ENCODE measurements at regions not wholly inside any gene's neighbourhood (a gene's known extent, or its start where the extent isn't known, plus 50 kb on each side); places are given as distances from the start of the nearest gene placed in this dataset.

DNA sequence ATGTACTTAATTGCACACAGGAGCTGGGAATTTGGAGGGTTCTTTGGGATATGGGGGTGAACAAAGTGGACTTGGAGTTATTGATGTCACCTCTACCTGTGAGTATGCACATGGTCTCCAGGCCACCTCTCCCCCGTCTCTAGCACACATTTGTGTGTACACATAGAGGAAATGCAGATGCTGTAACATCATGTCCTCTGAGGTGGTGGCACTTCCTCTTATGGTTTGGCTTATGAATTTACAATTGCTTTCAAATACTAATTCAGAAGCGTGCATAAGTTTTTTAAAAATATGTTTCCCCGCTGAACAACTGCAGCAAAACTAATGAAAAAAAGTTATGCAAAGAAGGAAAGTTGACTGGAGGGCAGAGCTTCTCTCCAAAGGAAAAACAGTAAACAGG, 152.0 kb upstream of the TENM4 start:
- Histone ChIP-seq H3K9me3 (replicated peaks; ENCODE audit: control insufficient read depth, insufficient read depth, low read length) (no peaks in the 10 kb centered on the region), H3K4me2 (ENCODE audit: control insufficient read depth, insufficient read depth) (no peak overlapping the region), H3K27me3 (replicated peaks in 1 of 2; ENCODE audit: control insufficient read depth in 2 of 2, insufficient read depth in 2 of 2, low read length in 1 of 2) (no peaks in the 10 kb centered on the region; a peak in 1 of 4 replicates), H3K79me2 (ENCODE audit: control insufficient read depth, insufficient read depth, low read length) (no peaks in the 10 kb centered on the region), H3K4me3 (no peak overlapping the region), H2AFZ (ENCODE audit: control insufficient read depth, low read depth, low read length) (no peak overlapping the region), H3K36me3 (ENCODE audit: control insufficient read depth in 2 of 2, insufficient read depth in 2 of 2, low read length in 1 of 2) (no peaks in the 10 kb centered on the region), H3K4me1 (ENCODE audit: control insufficient read depth, insufficient read depth, low read length) (no peaks in the 10 kb centered on the region), H3K27ac (ENCODE audit: control insufficient read depth, insufficient read depth) (no peak overlapping the region), H3K9ac (ENCODE audit: control insufficient read depth, insufficient read depth, low read length) (no peak overlapping the region), H4K20me1 (ENCODE audit: control insufficient read depth, insufficient read depth) (no peaks in the 10 kb centered on the region)
- in situ Hi-C loops (cut with MboI) (no loop called here), intact Hi-C loops (cut with micrococcal nuclease; ENCODE audit: unreplicated experiment) (no loop called here)
- 4% methylated on average over 3 of the region's 3 CpGs for WGBS (ENCODE audit: insufficient coverage, insufficient replicate concordance, low lambda C conversion rate, missing lambda C conversion rate)
- ATAC-seq (no peak), DNase-seq (ENCODE audit: low read depth, low spot score) (no peak), FAIRE-seq (no peak)
- CTCF ChIA-PET: interaction anchor here (0.9 kb wide), 1 partner anchor 11 kb away, joined by 3 read pairs; no protein-coding TSS in a partner anchor
- POLR2A ChIA-PET: no interaction called here
- RAD21 ChIA-PET (ENCODE audit: unreplicated experiment): no interaction called here
- TF ChIP-seq BRCA1 (IDR thresholded peaks at IDR 0.05; ENCODE audit: low read depth, low read length) (no peak), SPI1 (IDR thresholded peaks at IDR 0.05; ENCODE audit: borderline replicate concordance, insufficient read depth, low read depth, low read length) (peak; percentile 33; the same call in 1 of the 2 replicates), TCF12 (IDR thresholded peaks at IDR 0.05; ENCODE audit: low read depth, low read length) (no peak)
- BruUV-seq (replicated peaks): no TSS peak
- SMC1A ChIA-PET (ENCODE audit: uncharacterized antibody, unreplicated experiment): interaction anchor here (0.9 kb wide), 1 partner anchor 15 kb away, joined by 3 read pairs; no protein-coding TSS in a partner anchor

DNA sequence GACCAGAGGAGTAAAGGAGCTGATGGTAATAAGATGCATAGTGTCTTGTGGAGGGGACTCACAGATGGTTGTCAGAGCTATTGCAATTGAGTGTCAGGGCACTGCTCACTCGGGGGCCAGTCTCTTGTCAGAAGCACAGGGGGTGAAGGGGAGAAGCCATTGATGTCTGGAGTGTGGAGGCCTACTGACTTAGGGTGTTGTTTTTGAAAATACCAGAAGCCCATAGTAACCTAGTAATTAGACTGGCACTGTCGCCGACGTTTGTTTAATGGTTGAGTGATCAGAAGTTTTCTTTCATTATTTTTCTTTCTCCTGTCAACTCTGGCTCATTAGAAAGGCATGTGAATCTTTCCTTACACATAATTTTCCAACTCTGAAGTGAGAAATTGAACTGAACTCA, 151.6 kb upstream of the TENM4 start:
- Histone ChIP-seq H3K9me3 (replicated peaks; ENCODE audit: control insufficient read depth, insufficient read depth, low read length) (no peaks in the 10 kb centered on the region), H3K4me2 (ENCODE audit: control insufficient read depth, insufficient read depth) (no peak overlapping the region), H3K4me1 (ENCODE audit: control insufficient read depth, insufficient read depth, low read length) (no peaks in the 10 kb centered on the region), H3K4me3 (no peak overlapping the region), H4K20me1 (ENCODE audit: control insufficient read depth, insufficient read depth) (no peaks in the 10 kb centered on the region), H3K79me2 (ENCODE audit: control insufficient read depth, insufficient read depth, low read length) (no peaks in the 10 kb centered on the region), H3K36me3 (ENCODE audit: control insufficient read depth in 2 of 2, insufficient read depth in 2 of 2, low read length in 1 of 2) (no peaks in the 10 kb centered on the region), H3K27me3 (replicated peaks in 1 of 2; ENCODE audit: control insufficient read depth in 2 of 2, insufficient read depth in 2 of 2, low read length in 1 of 2) (no peaks in the 10 kb centered on the region; a peak in 1 of 4 replicates), H3K9ac (ENCODE audit: control insufficient read depth, insufficient read depth, low read length) (no peak overlapping the region), H2AFZ (ENCODE audit: control insufficient read depth, low read depth, low read length) (no peak overlapping the region), H3K27ac (ENCODE audit: control insufficient read depth, insufficient read depth) (no peak overlapping the region)
- CTCF ChIA-PET: interaction anchor here (0.9 kb wide), 1 partner anchor 10 kb away, joined by 3 read pairs; no protein-coding TSS in a partner anchor
- RAD21 ChIA-PET (ENCODE audit: unreplicated experiment): no interaction called here
- no peak for DNase-seq (ENCODE audit: low read depth, low spot score)
- intact Hi-C loops (cut with micrococcal nuclease; ENCODE audit: unreplicated experiment): no loop called here
- in situ Hi-C loops (cut with MboI): no loop called here
- no peak for ATAC-seq
- POLR2A ChIA-PET: interaction anchor here (0.6 kb wide), 1 partner anchor 1271 kb away, joined by 5 read pairs; no protein-coding TSS in a partner anchor
- 5% methylated on average over 4 of the region's 4 CpGs for WGBS (ENCODE audit: insufficient coverage, insufficient replicate concordance, low lambda C conversion rate, missing lambda C conversion rate)
- SMC1A ChIA-PET (ENCODE audit: uncharacterized antibody, unreplicated experiment): interaction anchor here (0.9 kb wide), 1 partner anchor 15 kb away, joined by 3 read pairs; no protein-coding TSS in a partner anchor
- no peak for FAIRE-seq
- no TSS peak for BruUV-seq (replicated peaks)
- TF ChIP-seq, protein P1, sequence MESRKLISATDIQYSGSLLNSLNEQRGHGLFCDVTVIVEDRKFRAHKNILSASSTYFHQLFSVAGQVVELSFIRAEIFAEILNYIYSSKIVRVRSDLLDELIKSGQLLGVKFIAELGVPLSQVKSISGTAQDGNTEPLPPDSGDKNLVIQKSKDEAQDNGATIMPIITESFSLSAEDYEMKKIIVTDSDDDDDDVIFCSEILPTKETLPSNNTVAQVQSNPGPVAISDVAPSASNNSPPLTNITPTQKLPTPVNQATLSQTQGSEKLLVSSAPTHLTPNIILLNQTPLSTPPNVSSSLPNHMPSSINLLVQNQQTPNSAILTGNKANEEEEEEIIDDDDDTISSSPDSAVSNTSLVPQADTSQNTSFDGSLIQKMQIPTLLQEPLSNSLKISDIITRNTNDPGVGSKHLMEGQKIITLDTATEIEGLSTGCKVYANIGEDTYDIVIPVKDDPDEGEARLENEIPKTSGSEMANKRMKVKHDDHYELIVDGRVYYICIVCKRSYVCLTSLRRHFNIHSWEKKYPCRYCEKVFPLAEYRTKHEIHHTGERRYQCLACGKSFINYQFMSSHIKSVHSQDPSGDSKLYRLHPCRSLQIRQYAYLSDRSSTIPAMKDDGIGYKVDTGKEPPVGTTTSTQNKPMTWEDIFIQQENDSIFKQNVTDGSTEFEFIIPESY (IDR thresholded peaks at IDR 0.05): no peak
- TF ChIP-seq, protein P2, sequence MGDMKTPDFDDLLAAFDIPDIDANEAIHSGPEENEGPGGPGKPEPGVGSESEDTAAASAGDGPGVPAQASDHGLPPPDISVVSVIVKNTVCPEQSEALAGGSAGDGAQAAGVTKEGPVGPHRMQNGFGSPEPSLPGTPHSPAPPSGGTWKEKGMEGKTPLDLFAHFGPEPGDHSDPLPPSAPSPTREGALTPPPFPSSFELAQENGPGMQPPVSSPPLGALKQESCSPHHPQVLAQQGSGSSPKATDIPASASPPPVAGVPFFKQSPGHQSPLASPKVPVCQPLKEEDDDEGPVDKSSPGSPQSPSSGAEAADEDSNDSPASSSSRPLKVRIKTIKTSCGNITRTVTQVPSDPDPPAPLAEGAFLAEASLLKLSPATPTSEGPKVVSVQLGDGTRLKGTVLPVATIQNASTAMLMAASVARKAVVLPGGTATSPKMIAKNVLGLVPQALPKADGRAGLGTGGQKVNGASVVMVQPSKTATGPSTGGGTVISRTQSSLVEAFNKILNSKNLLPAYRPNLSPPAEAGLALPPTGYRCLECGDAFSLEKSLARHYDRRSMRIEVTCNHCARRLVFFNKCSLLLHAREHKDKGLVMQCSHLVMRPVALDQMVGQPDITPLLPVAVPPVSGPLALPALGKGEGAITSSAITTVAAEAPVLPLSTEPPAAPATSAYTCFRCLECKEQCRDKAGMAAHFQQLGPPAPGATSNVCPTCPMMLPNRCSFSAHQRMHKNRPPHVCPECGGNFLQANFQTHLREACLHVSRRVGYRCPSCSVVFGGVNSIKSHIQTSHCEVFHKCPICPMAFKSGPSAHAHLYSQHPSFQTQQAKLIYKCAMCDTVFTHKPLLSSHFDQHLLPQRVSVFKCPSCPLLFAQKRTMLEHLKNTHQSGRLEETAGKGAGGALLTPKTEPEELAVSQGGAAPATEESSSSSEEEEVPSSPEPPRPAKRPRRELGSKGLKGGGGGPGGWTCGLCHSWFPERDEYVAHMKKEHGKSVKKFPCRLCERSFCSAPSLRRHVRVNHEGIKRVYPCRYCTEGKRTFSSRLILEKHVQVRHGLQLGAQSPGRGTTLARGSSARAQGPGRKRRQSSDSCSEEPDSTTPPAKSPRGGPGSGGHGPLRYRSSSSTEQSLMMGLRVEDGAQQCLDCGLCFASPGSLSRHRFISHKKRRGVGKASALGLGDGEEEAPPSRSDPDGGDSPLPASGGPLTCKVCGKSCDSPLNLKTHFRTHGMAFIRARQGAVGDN (IDR thresholded peaks at IDR 0.05): no peak
- TF ChIP-seq, protein P3, sequence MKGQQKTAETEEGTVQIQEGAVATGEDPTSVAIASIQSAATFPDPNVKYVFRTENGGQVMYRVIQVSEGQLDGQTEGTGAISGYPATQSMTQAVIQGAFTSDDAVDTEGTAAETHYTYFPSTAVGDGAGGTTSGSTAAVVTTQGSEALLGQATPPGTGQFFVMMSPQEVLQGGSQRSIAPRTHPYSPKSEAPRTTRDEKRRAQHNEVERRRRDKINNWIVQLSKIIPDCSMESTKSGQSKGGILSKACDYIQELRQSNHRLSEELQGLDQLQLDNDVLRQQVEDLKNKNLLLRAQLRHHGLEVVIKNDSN (IDR thresholded peaks at IDR 0.05; ENCODE audit: borderline replicate concordance, extremely low read length, insufficient read depth, low read depth, low read length): no peak
- TF ChIP-seq EGR1 (IDR thresholded peaks at IDR 0.05; ENCODE audit: borderline replicate concordance in 1 of 2, low read depth in 2 of 2, low read length in 2 of 2): no peak
- no peak for TF ChIP-seq MXI1 (IDR thresholded peaks at IDR 0.05; ENCODE audit: low read depth, low read length)
- no peak for TF ChIP-seq POLR2AphosphoS2 (IDR thresholded peaks at IDR 0.05; ENCODE audit: low read depth, low read length)
- no peak for TF ChIP-seq CEBPB (IDR thresholded peaks at IDR 0.05; ENCODE audit: borderline replicate concordance in 1 of 2, low read depth in 2 of 2, low read length in 2 of 2)
